HTR-8/SVneo (cell line): ENCODE measurements at regions not wholly inside any gene's neighbourhood (a gene's known extent, or its start where the extent isn't known, plus 50 kb on each side); places are given as distances from the start of the nearest gene placed in this dataset.

Experiments used
- DNase-seq: peaks from one replicate; pipeline ENCODE4 v3.0.0; 2011; ENCODE audit warnings: low spot score, mixed read lengths; ENCODE audit not compliant: insufficient read length
- FAIRE-seq: peaks from 2 replicates; lab custom pipeline; 2011; peaks lifted over from hg19 to GRCh38; lab: Jason Lieb, UNC

- FAIRE-seq: no peak
- DNase-seq: no peak
Observed at GRCh38 chr9:23117616-23118015, 671.0 kb downstream of the DMRTA1 start.

- DNase-seq: no peak
- FAIRE-seq: no peak
Observed at GRCh38 chr9:23120630-23121029, 674.0 kb downstream of the DMRTA1 start.

GRCh38 chr9:23123048-23123632 lies 676.5 kb downstream of the DMRTA1 start:
- DNase-seq (peak; percentile 1), FAIRE-seq (no peak)

- FAIRE-seq: no peak
- no peak for DNase-seq
Observed at GRCh38 chr9:23145467-23145866, 680.6 kb downstream of the ELAVL2 start.

GRCh38 chr9:23153058-23153457 lies 673.0 kb downstream of the ELAVL2 start:
- DNase-seq: no peak
- FAIRE-seq: no peak

GRCh38 chr9:23160491-23160890 lies 665.5 kb downstream of the ELAVL2 start:
- no peak for DNase-seq

GRCh38 chr9:23160952-23161469 lies 665.0 kb downstream of the ELAVL2 start:
- no peak for DNase-seq
- FAIRE-seq: no peak

More at GRCh38 chr9:23160491-23160890, 665.5 kb downstream of the ELAVL2 start:
- no peak for FAIRE-seq

- FAIRE-seq: no peak
- DNase-seq: no peak
Observed at GRCh38 chr9:23162789-23163188, 663.3 kb downstream of the ELAVL2 start.

- no peak for FAIRE-seq
- no peak for DNase-seq
Observed at GRCh38 chr9:23171479-23171878, 654.6 kb downstream of the ELAVL2 start.

- FAIRE-seq: no peak
- DNase-seq: no peak
Observed at GRCh38 chr9:23172206-23172605, 653.8 kb downstream of the ELAVL2 start.

GRCh38 chr9:23172979-23173637 lies 652.9 kb downstream of the ELAVL2 start:
- DNase-seq: no peak
- no peak for FAIRE-seq

- DNase-seq (no peak), FAIRE-seq (no peak)
Observed at GRCh38 chr9:23194281-23194680, 631.8 kb downstream of the ELAVL2 start.

GRCh38 chr9:23215688-23216087 lies 610.4 kb downstream of the ELAVL2 start:
- DNase-seq: no peak
- FAIRE-seq: no peak

- FAIRE-seq (no peak), DNase-seq (no peak)
Observed at GRCh38 chr9:23219471-23219870, 606.6 kb downstream of the ELAVL2 start.

- FAIRE-seq (no peak), DNase-seq (no peak)
Observed at GRCh38 chr9:23220171-23220570, 605.9 kb downstream of the ELAVL2 start.

- no peak for FAIRE-seq
- DNase-seq: no peak
Observed at GRCh38 chr9:23220957-23221356, 605.1 kb downstream of the ELAVL2 start.

GRCh38 chr9:23229890-23230317 lies 596.1 kb downstream of the ELAVL2 start:
- FAIRE-seq: no peak

GRCh38 chr9:23232831-23233230 lies 593.2 kb downstream of the ELAVL2 start:
- FAIRE-seq (no peak), DNase-seq (no peak)

More at GRCh38 chr9:23229890-23230317, 596.1 kb downstream of the ELAVL2 start:
- DNase-seq: no peak

- no peak for DNase-seq
Observed at GRCh38 chr9:23243523-23243922, 582.5 kb downstream of the ELAVL2 start.

GRCh38 chr9:23245067-23245466 lies 581.0 kb downstream of the ELAVL2 start:
- no peak for DNase-seq
- no peak for FAIRE-seq

More at GRCh38 chr9:23243523-23243922, 582.5 kb downstream of the ELAVL2 start:
- FAIRE-seq: no peak

- no peak for FAIRE-seq
- DNase-seq: no peak
Observed at GRCh38 chr9:23254404-23255184, 571.4 kb downstream of the ELAVL2 start.
